NCI-H2081 (cell line): ENCODE measurements at regions not wholly inside any gene's neighbourhood (a gene's known extent, or its start where the extent isn't known, plus 50 kb on each side); places are given as distances from the start of the nearest gene placed in this dataset.
"Not testable (repeated sequence)": the region's sequence is repeated elsewhere in the genome, so short reads cannot be mapped to it uniquely, and the experiment has no call there.

Experiments used
- DNase-seq, 2 experiments: peaks; one replicate each; lab custom pipeline; 2025; lab: John Stamatoyannopoulos, UW

DNA sequence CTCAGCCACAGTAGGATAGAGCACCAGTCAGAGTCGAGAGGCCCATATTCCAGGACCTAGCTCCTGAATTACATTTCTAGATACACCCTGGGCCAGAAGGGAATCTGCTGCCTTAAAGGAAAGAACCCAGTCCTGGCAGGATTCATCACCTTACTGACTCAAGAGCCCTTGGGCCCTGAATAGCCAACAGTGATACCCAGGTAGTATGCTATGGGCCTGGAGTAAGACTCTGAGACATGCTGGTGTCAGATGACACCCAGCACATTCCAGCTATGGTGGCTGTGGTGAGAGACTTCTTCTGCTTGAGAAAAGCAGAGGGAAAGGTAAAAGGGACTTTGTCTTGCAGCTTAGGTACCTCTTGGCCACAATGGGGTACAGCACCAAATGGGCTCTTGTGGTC lies 192.5 kb downstream of the MSX2 start:
- not testable (repeated sequence) for DNase-seq

DNA sequence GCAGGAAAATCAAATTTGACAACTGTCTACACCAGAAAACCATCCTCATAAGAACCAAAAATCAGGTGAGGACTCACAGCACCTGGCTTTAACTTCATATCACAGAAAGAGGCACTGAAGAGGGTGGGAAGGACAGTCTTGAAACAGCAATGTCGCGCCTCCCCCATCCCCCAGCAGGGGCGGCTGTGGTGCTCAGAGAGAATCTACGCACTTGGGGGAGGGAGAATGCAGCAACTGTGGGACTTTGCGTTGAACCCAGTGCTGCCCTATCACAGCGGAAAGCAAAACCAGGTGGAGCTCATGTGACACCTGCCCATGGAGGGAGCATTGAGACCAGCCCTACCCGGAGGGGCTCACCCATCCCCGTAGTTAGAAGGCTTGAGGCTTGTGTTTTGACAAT lies 191.8 kb downstream of the MSX2 start:
- DNase-seq: no peak

- DNase-seq: no peak
Observed at GRCh38 chr5:174911118-174911517, 186.7 kb downstream of the MSX2 start.

DNA sequence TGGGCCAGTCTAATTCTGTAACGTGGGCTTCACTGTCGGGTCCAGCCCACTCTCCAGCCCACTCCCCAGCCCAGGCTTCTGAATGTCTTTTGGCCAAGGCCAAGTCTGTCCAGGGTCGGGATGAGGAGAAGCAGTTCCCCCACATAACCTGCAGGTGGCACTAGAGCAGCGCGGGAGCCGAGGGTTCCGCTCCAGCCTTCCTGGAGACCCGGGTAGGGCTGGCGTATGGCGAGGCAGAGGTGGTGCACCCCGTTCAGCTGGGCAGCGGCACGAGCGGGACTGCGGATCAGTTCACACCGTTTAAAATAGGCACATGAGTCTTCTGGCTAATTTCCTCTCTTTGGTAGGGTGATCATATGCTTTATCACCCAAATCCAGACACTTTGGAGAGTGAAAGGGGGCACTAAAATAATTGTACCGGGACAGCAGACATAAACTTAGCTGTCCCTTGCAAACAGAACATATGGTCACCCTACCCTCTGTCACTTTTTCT lies 185.9 kb downstream of the MSX2 start:
- peak; percentile 37 to 41 for DNase-seq

DNA sequence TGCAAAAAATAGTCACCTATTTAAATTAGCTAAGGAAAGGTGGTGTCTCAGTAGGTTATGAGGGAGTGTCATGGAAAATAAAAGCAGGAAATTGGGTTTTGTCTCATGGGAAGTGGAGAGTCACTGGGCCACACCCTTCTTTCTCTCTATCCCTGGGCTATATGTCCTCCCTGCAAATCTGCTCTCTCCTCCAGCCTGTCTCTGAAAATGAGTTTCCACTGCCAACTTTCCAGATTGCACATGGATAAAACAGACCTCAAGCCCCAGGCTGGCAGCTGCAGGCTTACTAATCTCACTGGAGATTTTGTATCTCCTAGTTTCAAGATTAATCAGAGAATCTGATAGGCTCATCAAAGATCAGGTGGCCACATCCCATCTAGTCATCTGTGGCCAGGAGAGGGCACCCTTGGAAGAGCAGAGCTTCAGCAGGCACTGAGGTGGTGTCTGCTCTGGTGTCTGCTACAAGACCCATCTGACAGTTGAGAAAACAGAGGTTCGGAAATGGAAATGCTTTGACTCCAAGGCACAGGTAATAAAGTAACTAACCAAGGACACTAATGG lies 178.9 kb downstream of the MSX2 start:
- DNase-seq: no peak

- no peak for DNase-seq
Observed at GRCh38 chr5:174901336-174901735, 177.0 kb downstream of the MSX2 start.

DNA sequence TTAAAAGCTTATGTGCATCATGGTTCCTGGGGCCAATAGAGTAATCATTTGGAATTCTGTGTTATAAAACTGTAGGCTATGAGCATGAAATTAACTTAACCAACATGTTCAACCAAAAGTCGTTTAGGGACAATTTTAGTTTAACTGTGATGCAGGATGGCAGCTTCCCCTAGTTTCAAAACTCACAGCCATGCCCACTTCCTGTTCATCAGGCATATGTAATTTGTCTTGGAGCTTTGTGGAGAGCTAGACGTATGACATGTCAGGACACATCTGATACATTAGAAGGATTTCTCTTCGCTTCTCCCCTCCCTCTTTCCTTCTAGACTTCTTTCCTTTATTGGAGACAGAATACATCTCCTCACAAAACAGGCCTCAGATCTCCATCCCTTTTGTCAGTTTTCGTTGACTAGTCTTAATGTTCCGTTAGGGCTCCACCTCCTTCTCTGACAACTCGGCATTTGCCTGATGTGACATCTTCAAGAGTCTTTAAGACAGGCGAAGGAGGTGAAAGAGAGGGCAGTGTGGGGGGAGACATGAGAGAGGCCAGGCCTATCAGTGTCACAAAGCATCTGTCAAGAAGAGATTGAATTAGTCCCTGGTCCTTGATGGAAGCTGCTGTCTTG lies 176.0 kb downstream of the MSX2 start:
- DNase-seq: no peak

DNA sequence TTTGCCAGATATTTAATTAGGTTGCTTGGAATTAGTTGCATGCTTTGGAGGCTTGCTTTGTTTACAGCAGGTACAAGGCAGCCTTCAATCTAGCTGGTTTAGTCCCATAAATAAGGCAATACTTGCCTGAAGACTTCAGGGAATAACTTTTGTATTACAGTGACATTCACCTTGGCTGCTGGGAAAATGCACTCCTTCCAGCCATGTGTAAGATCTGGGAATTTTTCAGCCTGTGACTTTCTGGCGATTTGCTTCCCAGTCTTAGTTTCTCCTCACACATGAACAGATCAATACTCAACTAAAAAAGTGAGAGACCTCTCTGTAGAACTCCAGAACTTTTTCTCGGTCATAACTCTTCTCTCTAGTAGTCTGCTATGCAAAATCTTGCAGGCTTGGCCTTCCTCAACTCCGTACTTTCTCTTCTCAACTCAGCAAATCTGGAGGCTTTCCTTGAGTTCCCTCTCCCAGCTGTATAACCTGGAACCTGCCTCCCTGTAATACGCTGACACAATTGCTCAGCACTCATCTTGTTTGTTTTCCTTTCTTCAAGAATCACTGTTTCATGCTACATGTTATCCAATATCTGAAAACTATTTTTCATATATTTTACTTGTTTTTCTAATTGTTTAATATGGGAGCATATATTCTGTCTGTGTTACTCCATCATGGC lies 173.0 kb downstream of the MSX2 start:
- no peak for DNase-seq

- DNase-seq: no peak
Observed at GRCh38 chr5:174895360-174895759, 171.0 kb downstream of the MSX2 start.

- no peak for DNase-seq
Observed at GRCh38 chr5:174892742-174893141, 168.4 kb downstream of the MSX2 start.

DNA sequence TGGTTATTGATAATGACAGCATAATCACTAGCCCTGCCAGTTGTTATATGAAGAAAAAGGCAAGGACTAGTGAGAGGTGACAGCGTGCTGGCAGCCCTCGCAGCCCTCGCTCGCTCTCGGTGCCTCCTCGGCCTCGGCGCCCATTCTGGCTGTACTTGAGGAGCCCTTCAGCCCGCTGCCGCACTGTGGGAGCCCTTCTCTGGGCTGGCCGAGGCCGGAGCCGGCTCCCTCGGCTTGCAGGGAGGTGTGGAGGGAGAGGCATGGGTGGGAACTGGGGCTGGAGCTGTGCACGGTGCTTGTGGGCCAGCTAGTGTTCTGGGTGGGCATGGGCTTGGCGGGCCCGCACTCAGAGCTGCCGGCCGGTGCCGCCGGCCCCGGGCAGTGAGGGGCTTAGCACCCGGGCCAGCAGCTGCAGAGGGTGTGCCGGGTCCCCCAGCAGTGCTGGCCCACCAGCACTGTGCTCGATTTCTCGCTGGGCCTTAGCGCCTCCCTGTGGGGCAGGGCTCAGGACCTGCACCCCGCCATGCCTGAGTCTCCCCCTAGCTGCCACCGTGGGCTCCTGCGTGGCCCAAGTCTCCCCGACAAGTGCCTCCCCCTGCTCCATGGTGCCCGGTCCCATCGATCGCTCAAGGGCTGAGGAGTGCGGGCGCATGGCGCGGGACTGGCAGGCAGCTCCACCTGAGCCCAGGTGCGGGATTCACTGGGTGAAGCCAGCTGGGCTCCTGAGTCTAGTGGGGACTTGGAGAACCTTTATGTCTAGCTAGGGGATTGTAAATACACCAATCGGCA lies 156.2 kb downstream of the MSX2 start:
- DNase-seq: not testable (repeated sequence)

DNA sequence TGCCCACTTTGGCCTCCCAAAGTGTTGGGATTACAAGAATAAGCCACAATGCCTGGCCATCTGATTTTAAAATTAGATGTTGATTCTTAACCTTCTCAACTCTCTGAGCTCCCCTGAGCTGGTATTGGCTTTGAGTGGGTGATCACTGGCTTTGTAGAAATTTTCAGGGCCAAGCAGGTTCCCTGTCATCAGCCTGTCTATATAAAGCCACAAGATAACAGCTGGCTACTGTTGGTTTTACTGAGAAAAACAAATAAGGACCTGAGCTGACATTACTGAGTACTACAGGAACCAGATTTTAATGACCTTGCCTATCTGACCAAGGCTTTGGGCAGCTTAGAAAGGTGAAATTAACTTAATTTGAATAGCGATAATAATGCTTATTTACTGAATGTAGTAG lies 153.6 kb downstream of the MSX2 start:
- DNase-seq: no peak

GRCh38 chr5:174872271-174872670 lies 147.9 kb downstream of the MSX2 start:
- DNase-seq: no peak

- DNase-seq: no peak
Observed at GRCh38 chr5:174852143-174852542, 127.8 kb downstream of the MSX2 start.

- DNase-seq: no peak
Observed at GRCh38 chr5:174850565-174851169, 126.3 kb downstream of the MSX2 start.

DNA sequence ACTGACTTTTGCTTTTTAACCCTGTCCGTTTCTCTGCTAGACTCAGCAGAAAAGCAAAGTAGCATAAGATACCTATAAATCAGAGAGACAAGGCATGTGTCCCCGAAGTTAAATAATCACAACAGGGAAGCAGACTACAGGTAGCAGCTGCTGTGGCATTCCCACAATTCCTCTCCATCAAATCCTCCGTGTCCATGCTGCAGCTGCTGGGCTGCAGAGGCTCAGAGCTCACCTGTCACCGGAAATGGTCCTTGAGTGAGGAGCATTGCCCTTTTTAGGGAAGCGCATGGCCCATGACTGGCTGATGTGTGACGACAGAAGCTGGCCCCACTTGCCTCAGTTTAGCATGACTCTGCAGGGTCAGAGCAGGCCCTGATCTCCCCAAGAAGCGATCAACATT lies 125.0 kb downstream of the MSX2 start:
- DNase-seq: no peak

- no peak for DNase-seq
Observed at GRCh38 chr5:174844971-174845370, 120.6 kb downstream of the MSX2 start.

GRCh38 chr5:174843263-174844250 lies 119.2 kb downstream of the MSX2 start:
- DNase-seq: no peak

GRCh38 chr5:174840435-174840834 lies 116.1 kb downstream of the MSX2 start:
- DNase-seq: no peak

- DNase-seq: no peak
Observed at GRCh38 chr5:174839196-174839595, 114.8 kb downstream of the MSX2 start.
